ENCODE measurements at regions not wholly inside any gene's neighbourhood (a gene's known extent, or its start where the extent isn't known, plus 50 kb on each side); places are given as distances from the start of the nearest gene placed in this dataset.

GRCh38 chr4:16995451-16995850, 97.0 kb upstream of the LDB2 start:
- no peak for TF ChIP-seq CTCF (IDR thresholded peaks at IDR 0.05)
- TF ChIP-seq EP300 (IDR thresholded peaks at IDR 0.05), result no peak

All from suprapubic skin (tissue), 3 donors.